ENCODE measurements at regions not wholly inside any gene's neighbourhood (a gene's known extent, or its start where the extent isn't known, plus 50 kb on each side); places are given as distances from the start of the nearest gene placed in this dataset.
A peak's percentile ranks its signal among the peaks of the same experiment; 100 is the strongest.

DNA sequence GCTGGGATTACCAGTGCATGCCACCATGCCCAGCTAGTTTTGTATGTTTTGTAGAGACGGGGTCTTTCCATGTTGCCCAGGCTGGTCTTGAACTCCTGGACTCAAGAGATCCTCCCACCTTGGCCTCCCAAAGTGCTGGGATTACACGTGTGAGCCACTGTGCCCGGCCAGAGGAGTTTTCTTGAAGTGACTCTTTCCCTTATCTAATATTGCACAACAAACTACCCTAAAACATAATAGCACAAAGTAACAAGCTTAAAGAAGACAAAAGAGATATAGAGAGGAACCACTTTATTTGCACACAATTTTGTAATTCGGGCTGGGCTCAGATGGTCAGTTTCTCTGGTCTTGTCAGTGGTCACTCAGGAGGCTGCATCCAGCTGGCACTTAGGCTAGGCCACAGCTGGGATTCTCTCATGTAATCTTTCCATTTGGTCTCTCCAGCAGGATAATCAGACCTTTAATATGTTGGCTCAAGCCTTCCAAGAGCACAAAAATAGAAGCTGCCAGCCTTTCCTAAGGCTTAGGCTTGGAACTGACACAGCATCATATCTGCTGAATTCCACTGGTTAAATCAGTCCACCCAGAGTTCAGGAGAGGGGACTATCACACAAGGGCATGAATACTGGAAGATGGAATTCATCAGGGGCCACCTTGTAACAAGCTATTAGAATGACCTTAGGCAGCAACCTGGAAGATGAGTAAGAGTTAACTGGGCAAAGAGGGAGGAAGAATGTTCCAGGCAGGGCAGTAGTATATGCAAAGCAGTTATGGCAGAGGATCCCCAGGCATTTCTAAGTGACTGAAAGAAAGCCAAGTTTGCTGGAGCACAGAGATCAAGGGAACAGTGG lies 56.7 kb upstream of the PNRC1 start:
- no peak overlapping the region for H3K4me3 ChIP-seq (ENCODE audit: low read depth, low read length)
- ChIA-PET CTCF (interaction anchor here (1.8 kb wide), 1 partner anchor 41 kb away, joined by 5 read pairs; no protein-coding TSS in a partner anchor), POLR2A (no interaction called here)
- TF ChIP-seq, protein P1, sequence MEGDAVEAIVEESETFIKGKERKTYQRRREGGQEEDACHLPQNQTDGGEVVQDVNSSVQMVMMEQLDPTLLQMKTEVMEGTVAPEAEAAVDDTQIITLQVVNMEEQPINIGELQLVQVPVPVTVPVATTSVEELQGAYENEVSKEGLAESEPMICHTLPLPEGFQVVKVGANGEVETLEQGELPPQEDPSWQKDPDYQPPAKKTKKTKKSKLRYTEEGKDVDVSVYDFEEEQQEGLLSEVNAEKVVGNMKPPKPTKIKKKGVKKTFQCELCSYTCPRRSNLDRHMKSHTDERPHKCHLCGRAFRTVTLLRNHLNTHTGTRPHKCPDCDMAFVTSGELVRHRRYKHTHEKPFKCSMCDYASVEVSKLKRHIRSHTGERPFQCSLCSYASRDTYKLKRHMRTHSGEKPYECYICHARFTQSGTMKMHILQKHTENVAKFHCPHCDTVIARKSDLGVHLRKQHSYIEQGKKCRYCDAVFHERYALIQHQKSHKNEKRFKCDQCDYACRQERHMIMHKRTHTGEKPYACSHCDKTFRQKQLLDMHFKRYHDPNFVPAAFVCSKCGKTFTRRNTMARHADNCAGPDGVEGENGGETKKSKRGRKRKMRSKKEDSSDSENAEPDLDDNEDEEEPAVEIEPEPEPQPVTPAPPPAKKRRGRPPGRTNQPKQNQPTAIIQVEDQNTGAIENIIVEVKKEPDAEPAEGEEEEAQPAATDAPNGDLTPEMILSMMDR (IDR thresholded peaks at IDR 0.05; ENCODE audit: insufficient read depth, low read depth, low read length), result no peak
- no peaks in the 10 kb centered on the region for H3K27me3 ChIP-seq (ENCODE audit: control insufficient read depth, insufficient read depth, low read length)
- no peaks in the 10 kb centered on the region for H3K36me3 ChIP-seq (ENCODE audit: control insufficient read depth, insufficient read depth, low read length)
- DNase-seq (ENCODE audit: low read depth), result no peak

DNA sequence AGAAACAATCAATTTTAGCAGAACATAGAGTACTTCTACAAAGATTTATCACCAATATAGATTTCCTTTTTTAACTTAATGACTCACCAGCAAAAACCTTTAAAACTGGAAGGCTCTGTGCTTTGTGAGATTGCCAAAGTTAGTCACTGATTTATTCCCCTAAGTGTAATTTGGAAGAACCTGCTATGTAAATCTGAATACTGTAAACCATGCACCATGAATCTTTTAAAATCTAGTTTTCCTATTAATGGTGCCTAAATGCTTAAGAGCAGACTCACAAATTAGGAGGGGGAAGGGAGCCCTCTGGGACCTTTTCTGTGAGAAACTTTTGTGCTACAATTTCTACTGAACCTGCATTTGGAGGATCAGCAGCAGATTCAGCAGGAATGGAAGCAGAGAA lies 57.8 kb upstream of the PNRC1 start:
- TF ChIP-seq, protein P1 (IDR thresholded peaks at IDR 0.05; ENCODE audit: insufficient read depth, low read depth, low read length), result no peak
- ChIA-PET CTCF (interaction anchor here (1.8 kb wide), 1 partner anchor 40 kb away, joined by 5 read pairs; no protein-coding TSS in a partner anchor), POLR2A (no interaction called here)
- Histone ChIP-seq H3K4me3 (ENCODE audit: low read depth, low read length) (no peak overlapping the region), H3K36me3 (ENCODE audit: control insufficient read depth, insufficient read depth, low read length) (no peaks in the 10 kb centered on the region), H3K27me3 (ENCODE audit: control insufficient read depth, insufficient read depth, low read length) (no peaks in the 10 kb centered on the region)
- peak; percentile 4 for DNase-seq (ENCODE audit: low read depth)

DNA sequence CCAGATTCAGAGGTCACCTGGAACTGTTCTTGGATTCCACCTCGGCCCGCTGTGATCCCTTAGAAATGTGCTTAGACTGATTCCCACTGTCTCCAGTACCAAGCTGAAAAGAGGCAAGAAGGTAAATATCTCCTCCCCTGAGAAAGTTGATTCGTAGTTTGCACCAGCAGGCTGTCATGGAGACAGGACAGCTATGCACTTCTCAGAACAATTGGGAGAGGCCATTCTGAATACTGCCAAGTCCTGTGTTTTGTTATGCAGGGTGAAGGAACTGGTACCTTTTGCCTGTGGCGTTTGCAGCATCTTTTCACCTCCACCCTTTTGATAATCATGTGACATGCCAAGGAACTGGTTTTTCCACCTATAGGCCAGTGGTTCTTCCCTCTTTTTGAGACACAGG lies 58.2 kb upstream of the RNGTT start:
- TF ChIP-seq, protein P1 (IDR thresholded peaks at IDR 0.05; ENCODE audit: insufficient read depth, low read depth, low read length), result no peak
- CTCF ChIA-PET, result interaction anchor here (1.8 kb wide), 1 partner anchor 39 kb away, joined by 5 read pairs; no protein-coding TSS in a partner anchor
- POLR2A ChIA-PET, result no interaction called here
- no peaks in the 10 kb centered on the region for H3K36me3 ChIP-seq (ENCODE audit: control insufficient read depth, insufficient read depth, low read length)
- no peak overlapping the region for H3K4me3 ChIP-seq (ENCODE audit: low read depth, low read length)
- no peaks in the 10 kb centered on the region for H3K27me3 ChIP-seq (ENCODE audit: control insufficient read depth, insufficient read depth, low read length)
- no peak for DNase-seq (ENCODE audit: low read depth)

DNA sequence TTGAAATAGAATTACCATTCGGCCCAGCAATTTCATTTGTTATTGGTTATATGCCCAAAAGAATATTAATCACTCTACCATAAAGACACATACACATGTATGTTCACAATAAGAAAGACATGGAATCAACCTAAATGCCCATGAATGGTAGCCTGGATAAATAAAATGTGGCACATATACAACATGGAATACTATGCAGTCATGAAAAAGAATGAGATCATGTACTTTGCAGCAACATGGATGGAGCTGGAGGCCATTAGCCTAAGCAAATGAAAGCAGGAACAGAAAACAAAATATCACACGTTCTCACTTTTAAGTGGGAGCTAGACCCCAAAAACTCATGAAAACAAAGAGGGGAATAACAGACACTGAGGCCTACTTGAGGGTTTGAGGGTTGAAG lies 52.6 kb upstream of the RNGTT start:
- peaks cover 3% of the 10 kb centered on the region; the same call in 1 of the 2 replicates for H3K27me3 ChIP-seq (ENCODE audit: control insufficient read depth, insufficient read depth, low read length)
- no peak for DNase-seq (ENCODE audit: low read depth)
- no peaks in the 10 kb centered on the region for H3K36me3 ChIP-seq (ENCODE audit: control insufficient read depth, insufficient read depth, low read length)
- ChIA-PET POLR2A (no interaction called here), CTCF (no interaction called here)
- no peak overlapping the region for H3K4me3 ChIP-seq (ENCODE audit: low read depth, low read length)
- TF ChIP-seq, protein P1 (IDR thresholded peaks at IDR 0.05; ENCODE audit: insufficient read depth, low read depth, low read length), result no peak

DNA sequence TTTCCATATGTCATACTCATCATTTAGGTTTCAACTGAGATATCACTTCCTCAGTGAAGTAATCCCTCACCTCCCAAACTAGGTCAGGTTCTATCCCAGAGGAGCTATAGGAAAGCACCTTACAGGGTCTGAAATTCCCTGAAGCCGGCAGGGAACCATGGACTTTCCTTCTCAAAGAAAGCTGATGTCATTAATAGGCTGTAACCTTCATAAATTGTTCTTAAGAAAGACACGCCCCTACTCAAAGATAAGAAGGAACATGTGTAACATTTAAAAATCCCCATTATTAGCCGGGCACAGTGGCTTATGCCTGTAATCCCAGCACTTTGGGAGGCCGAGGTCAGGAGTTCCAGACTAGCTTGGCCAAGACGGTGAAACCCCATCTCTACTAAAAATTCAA lies 50.0 kb upstream of the RNGTT start:
- Histone ChIP-seq H3K4me3 (ENCODE audit: low read depth, low read length) (no peak overlapping the region), H3K36me3 (ENCODE audit: control insufficient read depth, insufficient read depth, low read length) (no peaks in the 10 kb centered on the region), H3K27me3 (ENCODE audit: control insufficient read depth, insufficient read depth, low read length) (peaks cover 6% of the 10 kb centered on the region; the same call in 1 of the 2 replicates)
- DNase-seq (ENCODE audit: low read depth), result no peak
- ChIA-PET POLR2A (no interaction called here), CTCF (no interaction called here)
- TF ChIP-seq, protein P1 (IDR thresholded peaks at IDR 0.05; ENCODE audit: insufficient read depth, low read depth, low read length), result no peak
